ENCODE measurements at regions not wholly inside any gene's neighbourhood (a gene's known extent, or its start where the extent isn't known, plus 50 kb on each side); places are given as distances from the start of the nearest gene placed in this dataset.

- Histone ChIP-seq H3K9ac (ENCODE audit: low read length) (no peak overlapping the region), H2AFZ (ENCODE audit: low read depth, low read length) (no peak overlapping the region), H3K36me3 (ENCODE audit: insufficient read depth, low read length) (no peaks in the 10 kb centered on the region), H3F3A (ENCODE audit: insufficient read depth, low read length, poor library complexity, severe bottlenecking) (no peaks in the 10 kb centered on the region), H3K9me3 (ENCODE audit: low read length) (no peaks in the 10 kb centered on the region), H3K27ac (ENCODE audit: low read length) (no peak overlapping the region), H3K4me2 (ENCODE audit: low read length) (no peak overlapping the region), H3K9me2 (ENCODE audit: insufficient read depth, low read length) (no peaks in the 10 kb centered on the region), H3K79me2 (replicated peaks; ENCODE audit: insufficient read depth, low read length) (no peaks in the 10 kb centered on the region), H4K20me1 (ENCODE audit: insufficient read depth) (no peaks in the 10 kb centered on the region), H3K4me3 (ENCODE audit: low read length) (no peak overlapping the region), H3K27me3 (ENCODE audit: insufficient read depth, low read depth, low read length) (peaks cover 97% of the 10 kb centered on the region)
- TF ChIP-seq MXI1 (conservative IDR thresholded peaks at IDR 0.05; ENCODE audit: poor library complexity, severe bottlenecking) (no peak), TAF1 (IDR thresholded peaks at IDR 0.05; ENCODE audit: low read depth) (no peak), REST (IDR thresholded peaks at IDR 0.05; ENCODE audit: borderline replicate concordance) (no peak)
Observed at GRCh38 chr11:20311444-20311843, 52.1 kb upstream of the HTATIP2 start.

GRCh38 chr11:20310596-20311394, 52.7 kb upstream of the HTATIP2 start:
- Histone ChIP-seq H2AFZ (ENCODE audit: low read depth, low read length) (no peak overlapping the region), H3K27ac (ENCODE audit: low read length) (no peak overlapping the region)

More at GRCh38 chr11:20310596-20311394, 52.7 kb upstream of the HTATIP2 start:
- H3K9me3 ChIP-seq (ENCODE audit: low read length) = no peaks in the 10 kb centered on the region
- no peak overlapping the region for H3K4me2 ChIP-seq (ENCODE audit: low read length)
- no peaks in the 10 kb centered on the region for H3F3A ChIP-seq (ENCODE audit: insufficient read depth, low read length, poor library complexity, severe bottlenecking)
- H3K27me3 ChIP-seq (ENCODE audit: insufficient read depth, low read depth, low read length) = peaks cover 97% of the 10 kb centered on the region
- no peaks in the 10 kb centered on the region for H4K20me1 ChIP-seq (ENCODE audit: insufficient read depth)
- H3K9ac ChIP-seq (ENCODE audit: low read length) = no peak overlapping the region
- no peaks in the 10 kb centered on the region for H3K9me2 ChIP-seq (ENCODE audit: insufficient read depth, low read length)
- no peak for TF ChIP-seq EZH2 (IDR thresholded peaks at IDR 0.05; ENCODE audit: borderline replicate concordance, insufficient read depth, low read length, poor library complexity, severe bottlenecking)
- no peak for TF ChIP-seq MXI1 (conservative IDR thresholded peaks at IDR 0.05; ENCODE audit: poor library complexity, severe bottlenecking)
- no peak for TF ChIP-seq SMC3 (conservative IDR thresholded peaks at IDR 0.05; ENCODE audit: poor library complexity)
- TF ChIP-seq REST (IDR thresholded peaks at IDR 0.05; ENCODE audit: borderline replicate concordance) = no peak
- TF ChIP-seq TAF1 (IDR thresholded peaks at IDR 0.05; ENCODE audit: low read depth) = no peak
- TF ChIP-seq EP300 (conservative IDR thresholded peaks at IDR 0.05; ENCODE audit: poor library complexity, severe bottlenecking) = no peak
- TF ChIP-seq CTCF (IDR thresholded peaks at IDR 0.05; ENCODE audit: poor library complexity, severe bottlenecking) = no peak
- no peak for TF ChIP-seq RAD21 (conservative IDR thresholded peaks at IDR 0.05)
- no peak for TF ChIP-seq POLR2AphosphoS5 (IDR thresholded peaks at IDR 0.05)
- no peak overlapping the region for H3K4me3 ChIP-seq (ENCODE audit: low read length)
- no peaks in the 10 kb centered on the region for H3K36me3 ChIP-seq (ENCODE audit: insufficient read depth, low read length)
- H3K79me2 ChIP-seq (replicated peaks; ENCODE audit: insufficient read depth, low read length) = no peaks in the 10 kb centered on the region

All from neural cell (in vitro differentiated cells).